ENCODE measurements at regions not wholly inside any gene's neighbourhood (a gene's known extent, or its start where the extent isn't known, plus 50 kb on each side); places are given as distances from the start of the nearest gene placed in this dataset.

DNA sequence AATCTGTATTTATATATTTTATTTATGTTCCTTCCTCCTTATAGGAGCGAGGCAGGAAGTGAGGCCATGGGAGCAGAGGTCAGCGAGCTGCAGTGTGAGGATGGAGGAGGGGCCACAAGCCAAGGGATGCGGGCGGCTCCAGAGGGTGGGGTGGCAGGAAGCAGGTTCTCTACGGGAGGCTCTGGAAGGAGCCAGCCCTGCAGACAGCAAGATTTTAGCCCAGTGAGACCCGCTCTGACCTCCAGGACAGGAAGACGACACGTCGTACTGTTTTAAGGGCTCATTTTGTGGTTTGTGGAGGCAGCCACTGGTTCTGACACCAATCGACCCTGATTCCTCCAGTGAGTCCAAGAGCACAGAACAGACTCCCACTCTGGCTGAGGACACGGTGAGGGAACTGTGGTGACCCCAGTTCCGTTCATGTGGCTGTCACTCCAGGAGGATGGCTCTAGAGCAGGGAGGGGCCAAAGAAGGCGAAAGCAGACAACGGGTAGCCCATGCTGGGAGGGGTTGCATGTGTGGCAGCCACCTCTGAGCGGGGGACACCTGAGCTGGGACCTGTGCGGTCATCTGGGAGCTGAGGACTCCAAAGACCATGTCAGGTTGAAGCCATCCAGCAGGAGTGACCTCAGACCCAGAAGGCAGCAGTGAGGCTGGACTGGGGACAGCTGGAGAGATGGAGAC, 100.1 kb upstream of the BHLHE23 start:
- in situ Hi-C loops (cut with HindIII; ENCODE audit: low pct_unique_long_range_greater_than_20kb, low sequenced_read_pairs), result no loop called here
- no peak for DNase-seq (ENCODE audit: low read depth in 1 of 2, low spot score in 1 of 2)
- no peak for TF ChIP-seq JUND (IDR thresholded peaks at IDR 0.05; ENCODE audit: low read depth)

DNA sequence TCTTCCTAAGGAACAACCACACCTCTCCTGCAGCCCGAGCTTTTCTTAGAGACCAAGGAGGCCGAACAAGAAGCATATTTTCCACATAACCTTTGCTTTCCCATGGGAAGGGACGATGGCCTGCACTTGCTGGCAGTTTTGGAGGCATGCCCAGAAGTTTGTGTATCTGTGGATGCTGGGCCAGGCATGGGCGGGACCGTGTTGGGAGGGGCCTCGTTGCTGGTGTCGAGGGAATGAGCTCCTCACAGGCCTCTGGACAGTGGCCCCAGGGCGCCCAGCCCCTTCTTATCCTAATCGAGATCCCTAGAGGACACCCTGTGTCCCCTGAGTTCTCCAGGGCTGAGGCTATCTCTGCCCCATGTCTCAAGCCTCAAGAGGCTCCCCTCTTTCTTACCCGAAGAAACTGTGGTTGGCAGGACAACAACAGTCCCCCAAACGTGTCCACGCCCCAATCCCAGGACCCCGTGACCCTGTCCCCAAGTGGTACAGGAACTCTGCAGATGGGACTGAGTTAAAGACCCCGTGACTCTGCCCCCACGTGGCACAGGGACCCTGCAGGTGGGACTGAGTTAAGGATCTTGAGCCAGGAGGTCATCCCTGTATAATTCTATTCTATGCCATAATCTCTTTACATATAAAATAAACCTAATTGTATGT, 99.5 kb upstream of the BHLHE23 start:
- TF ChIP-seq JUND (IDR thresholded peaks at IDR 0.05; ENCODE audit: low read depth), result no peak
- in situ Hi-C loops (cut with HindIII; ENCODE audit: low pct_unique_long_range_greater_than_20kb, low sequenced_read_pairs), result no loop called here
- peak in 1 of 2 experiments; percentile 51 for DNase-seq (ENCODE audit: low read depth in 1 of 2, low spot score in 1 of 2)

DNA sequence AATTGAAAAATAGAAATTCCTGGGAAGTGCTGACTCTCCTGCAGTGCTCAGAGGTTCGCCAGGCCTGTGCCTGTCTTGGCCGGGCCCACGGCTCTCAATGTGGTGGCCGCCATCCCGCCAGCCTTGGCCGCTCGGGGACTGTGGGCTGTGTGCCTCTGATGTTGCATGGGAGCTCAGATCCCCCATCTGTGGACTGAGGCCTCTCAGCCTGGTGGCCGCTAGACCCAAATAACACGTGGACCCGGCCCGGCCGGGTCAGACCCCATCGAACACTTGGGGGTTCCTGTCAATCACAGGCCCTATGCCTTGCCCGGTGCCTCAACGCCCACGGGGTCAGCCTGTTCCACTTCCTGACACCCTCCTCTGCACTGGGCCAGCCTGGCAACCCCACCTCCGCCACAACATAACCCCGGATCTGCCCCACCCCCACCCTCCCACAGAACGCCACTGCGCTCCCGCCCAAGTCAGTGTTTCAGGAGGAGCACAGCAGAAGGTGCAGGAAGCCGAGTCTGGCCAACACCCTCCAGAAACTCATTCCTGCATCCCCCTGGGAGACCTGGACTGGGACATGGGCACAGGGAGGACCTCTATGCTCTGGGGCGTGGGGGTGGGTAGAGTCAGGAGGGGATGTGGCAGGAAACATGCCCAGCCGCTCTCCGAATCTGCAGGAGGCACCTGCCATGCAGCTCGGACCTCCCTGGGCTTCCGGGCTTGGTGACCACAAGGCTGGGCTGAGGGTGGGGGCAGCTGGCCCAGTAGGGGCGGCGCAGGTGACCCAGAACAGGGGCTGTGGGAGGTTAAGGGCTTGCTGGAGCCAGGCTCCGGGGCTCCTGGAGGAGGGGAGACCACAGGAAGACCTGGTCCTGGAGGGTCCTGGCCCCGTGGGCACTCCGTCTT, 98.7 kb upstream of the BHLHE23 start:
- no peak for TF ChIP-seq JUND (IDR thresholded peaks at IDR 0.05; ENCODE audit: low read depth)
- no peak for DNase-seq (ENCODE audit: low read depth in 1 of 2, low spot score in 1 of 2)
- in situ Hi-C loops (cut with HindIII; ENCODE audit: low pct_unique_long_range_greater_than_20kb, low sequenced_read_pairs), result no loop called here

DNA sequence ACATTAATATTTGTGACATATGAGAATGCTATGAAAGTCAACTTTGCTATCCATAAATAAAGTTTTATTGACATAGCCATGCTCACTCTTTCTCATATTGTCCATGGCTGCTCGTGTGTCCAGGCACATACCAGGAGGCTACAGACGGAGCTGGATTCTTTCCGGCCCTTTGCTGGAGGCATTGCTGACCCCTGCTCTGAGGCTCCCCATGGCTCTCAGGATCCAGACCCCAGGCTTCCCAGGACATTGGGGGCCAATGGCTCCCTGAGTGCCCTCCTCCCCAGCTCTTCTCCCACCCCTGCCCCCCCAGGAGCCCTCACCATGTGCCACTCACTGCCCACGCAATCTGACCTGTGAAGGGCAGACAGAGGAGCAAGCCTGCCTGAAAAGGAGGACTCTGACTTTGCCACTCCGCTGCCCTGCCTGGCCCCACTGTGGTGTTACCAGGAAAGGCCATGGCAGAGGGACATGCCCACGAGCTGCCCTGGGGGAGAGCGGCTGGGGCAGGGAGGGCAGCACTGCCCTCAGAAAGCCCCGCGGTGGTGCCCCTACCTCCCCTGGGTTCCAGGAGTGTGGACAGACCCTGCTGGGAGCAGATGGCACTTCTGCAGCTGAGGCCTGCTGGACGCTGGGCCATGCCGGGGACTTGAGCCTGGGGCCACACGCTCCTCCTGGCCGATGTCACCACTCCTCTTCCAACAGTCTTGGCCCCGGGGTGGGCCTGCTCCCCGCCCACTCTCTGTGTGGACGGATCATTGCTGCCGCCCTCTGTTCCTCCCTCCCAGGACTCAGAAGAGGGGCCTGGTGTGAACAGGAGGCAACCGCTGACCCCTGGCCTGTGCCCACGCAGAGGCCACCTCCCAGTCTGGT, 97.8 kb upstream of the BHLHE23 start:
- no peak for TF ChIP-seq JUND (IDR thresholded peaks at IDR 0.05; ENCODE audit: low read depth)
- DNase-seq (ENCODE audit: low read depth in 1 of 2, low spot score in 1 of 2), result no peak
- in situ Hi-C loops (cut with HindIII; ENCODE audit: low pct_unique_long_range_greater_than_20kb, low sequenced_read_pairs), result no loop called here

DNA sequence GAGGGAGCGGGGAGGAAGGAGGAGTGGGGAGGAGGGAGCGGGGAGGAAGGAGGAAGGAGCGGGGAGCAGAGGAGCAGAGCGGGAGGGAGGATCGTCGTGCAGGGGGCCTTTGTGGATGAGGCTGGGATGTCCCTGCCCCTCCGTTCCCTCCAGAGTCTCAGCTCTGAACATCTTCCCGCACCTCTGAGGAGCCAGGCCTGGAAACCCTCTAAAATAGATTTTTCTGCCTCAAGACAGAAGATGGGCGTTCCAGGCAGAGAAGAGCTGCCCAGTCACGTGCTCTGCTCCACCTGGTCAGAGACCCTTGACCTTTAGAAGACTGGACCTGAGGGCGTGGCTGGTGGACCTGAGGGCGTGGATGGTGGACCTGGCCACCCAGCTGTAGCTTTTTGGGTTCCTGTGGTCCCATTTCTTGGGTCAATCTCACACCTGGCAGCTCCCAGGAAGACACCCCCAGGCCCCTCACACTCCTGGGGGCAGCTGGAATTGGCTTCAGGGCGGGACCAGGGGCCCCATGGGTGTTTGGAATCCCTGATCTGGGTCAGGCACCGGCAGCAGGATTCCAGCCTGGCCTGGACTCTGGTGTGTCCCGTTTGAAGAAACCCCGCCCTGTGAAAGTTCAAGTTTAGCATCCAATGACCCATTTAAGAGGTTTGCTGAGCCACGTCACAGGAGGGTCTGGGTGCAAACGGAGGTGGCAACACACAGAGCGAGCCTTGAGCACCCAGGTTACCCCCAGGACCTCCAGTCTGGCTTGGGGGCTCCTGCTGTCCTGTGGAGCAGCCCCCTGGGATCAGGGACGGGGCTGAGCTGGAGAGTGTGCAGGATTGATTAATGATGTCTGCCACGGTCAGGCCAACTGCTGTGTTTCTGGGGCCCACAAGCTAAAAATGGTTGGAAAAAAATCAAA, 96.9 kb upstream of the BHLHE23 start:
- TF ChIP-seq JUND (IDR thresholded peaks at IDR 0.05; ENCODE audit: low read depth), result no peak
- in situ Hi-C loops (cut with HindIII; ENCODE audit: low pct_unique_long_range_greater_than_20kb, low sequenced_read_pairs), result no loop called here
- no peak for DNase-seq (ENCODE audit: low read depth in 1 of 2, low spot score in 1 of 2)

DNA sequence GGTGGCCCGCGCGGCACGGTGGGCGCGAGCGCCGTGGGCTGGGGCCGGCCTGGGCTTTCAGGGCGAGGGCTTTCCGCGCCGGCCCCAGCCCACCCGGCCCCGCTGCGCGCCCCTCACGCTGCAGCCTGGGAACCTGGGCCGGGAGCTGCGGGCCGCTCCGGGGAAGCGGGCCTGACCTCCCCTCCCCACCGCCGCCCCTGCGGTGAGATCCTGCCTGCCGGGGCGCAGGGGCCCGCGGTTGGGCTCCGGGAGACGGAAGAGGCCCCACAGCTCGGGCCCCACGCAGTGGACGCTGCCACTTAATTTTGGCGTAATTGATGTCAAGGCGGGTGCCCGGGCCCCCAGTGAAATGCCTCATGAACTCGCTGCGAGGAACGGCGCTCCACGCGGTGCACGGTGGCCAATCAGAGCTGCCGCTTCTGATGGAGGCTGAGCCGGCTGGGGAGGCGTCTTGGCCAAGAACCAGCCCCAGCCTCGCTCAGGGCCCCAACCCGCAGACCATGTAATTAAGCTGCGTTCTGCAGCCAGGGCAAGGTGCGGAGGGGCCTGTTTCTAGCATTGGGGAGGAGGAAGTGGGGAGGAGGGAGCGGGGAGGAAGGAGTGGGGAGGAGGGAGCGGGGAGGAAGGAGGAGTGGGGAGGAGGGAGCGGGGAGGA, 96.1 kb upstream of the BHLHE23 start:
- in situ Hi-C loops (cut with HindIII; ENCODE audit: low pct_unique_long_range_greater_than_20kb, low sequenced_read_pairs), result no loop called here
- DNase-seq (ENCODE audit: low read depth in 1 of 2, low spot score in 1 of 2), result no peak
- TF ChIP-seq JUND (IDR thresholded peaks at IDR 0.05; ENCODE audit: low read depth), result no peak

DNA sequence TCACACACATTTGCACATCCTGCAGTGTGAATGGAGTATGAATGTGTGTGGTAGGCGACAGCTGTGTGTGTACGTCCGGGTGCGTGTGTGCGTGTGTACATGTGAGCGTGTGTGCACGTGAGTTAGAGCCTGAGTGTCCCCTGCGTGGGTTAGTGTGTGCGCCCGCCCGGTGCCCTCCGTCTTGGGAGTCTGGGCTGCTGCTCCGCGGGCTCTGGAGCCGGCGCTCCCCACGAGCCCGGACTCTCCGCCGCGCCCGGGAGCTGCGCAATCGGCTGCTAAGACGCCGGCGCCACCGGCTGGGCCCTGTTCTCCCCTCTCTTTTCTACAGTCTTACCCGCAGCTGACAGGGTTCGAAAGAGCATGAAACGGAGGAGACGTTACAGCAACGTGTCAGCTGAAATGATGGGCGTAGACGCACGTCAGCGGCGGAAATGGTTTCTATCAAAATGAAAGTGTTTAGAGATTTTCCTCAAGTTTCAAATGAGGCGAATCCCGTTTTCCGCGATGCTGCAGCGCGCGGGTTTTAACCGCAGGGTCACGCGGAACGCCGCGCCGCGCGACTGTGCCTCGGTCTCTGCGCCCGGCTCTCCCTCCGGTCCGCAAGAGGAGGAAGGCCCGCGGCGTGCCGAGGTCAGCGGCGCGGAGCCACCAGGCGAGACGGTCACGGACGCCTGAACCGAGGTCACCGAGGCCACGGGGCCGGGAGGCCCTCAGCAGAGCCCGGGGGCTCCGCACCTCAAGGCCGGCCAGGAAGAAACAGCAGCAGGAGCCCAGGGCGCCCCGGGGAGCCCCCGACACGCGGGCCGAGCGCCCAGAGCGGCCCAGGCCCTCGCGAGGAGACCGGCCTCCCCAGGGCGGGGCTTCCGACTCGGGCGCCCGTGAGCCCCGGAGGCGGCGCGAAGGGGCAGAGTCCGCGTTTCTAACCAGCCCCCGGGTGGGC, 95.3 kb upstream of the BHLHE23 start:
- DNase-seq (ENCODE audit: low read depth in 1 of 2, low spot score in 1 of 2), result peak; percentile 48 to 73
- TF ChIP-seq JUND (IDR thresholded peaks at IDR 0.05; ENCODE audit: low read depth), result no peak
- in situ Hi-C loops (cut with HindIII; ENCODE audit: low pct_unique_long_range_greater_than_20kb, low sequenced_read_pairs), result no loop called here

DNA sequence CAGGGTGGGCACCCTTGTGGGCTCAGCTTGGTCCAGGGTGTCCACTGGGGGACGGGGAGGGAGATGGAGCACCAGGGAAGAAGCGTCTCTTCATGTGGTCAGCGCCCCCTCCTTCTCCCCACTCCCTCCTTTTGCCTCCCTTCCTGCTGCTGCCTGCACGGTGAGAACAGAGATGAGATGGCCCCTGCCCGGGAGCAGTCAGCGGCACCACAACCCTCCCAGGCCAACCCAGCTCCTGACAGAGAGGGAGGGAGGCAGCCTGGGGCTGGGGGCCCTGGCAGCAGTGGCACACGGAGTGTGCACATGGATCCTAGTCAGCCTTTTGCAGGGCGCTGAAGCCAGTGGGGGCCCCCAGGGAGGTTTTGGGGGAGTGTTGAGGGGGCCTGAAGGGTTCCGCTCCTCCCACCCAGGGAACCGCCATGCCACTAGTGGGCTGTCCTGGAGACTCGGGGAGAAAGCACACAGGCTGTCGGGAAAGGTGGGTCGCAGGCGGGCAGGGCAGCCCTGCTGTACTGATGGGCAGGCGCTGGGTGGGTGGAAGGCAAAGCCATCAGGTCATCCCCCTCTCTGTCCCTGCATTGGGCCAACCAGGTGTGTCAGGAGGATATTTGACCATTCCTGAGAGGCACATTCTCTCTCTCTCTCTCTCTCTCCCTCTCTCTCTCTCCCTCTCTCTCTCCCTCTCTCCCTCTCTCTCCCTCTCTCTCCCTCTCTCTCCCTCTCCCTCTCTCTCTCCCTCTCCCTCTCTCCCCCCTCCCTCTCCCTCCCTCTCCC, 94.3 kb upstream of the BHLHE23 start:
- no peak for TF ChIP-seq JUND (IDR thresholded peaks at IDR 0.05; ENCODE audit: low read depth)
- DNase-seq (ENCODE audit: low read depth in 1 of 2, low spot score in 1 of 2), result no peak
- in situ Hi-C loops (cut with HindIII; ENCODE audit: low pct_unique_long_range_greater_than_20kb, low sequenced_read_pairs), result no loop called here

DNA sequence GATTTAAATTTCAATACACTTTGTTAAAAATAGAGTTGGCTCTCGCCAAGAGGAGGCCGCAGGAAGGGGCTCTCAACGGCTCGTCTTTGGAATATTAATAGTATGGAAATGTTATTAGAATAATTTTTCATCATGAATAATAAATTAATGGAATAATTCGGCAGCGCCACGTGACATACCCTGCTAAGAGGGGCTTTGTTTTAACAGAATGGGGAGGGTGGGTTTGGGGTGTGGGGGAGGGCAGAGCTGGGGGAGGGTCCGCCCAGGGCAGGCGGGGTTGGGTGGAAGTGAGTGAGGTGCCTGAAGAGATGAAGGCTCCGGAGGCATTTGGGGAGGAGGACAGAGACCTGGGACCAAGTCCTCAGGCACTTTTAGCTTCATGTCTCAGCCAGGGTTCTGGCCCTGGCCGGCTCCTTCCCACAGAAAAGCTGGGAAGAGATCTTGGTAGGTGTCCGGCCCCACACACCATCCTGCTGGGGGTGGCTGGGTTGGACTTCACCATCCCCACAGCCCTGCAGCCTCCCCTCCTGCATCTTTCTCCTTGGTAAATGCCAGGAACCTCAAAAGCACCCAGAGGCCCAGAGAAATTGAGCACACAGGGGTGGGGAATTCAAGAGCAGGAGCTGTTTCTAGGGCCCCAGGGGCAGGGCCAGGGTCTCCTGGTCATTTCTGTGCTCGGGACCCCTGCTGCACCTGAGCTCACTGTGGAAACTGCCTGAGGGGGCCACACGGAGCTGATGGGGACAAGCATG, 93.6 kb upstream of the BHLHE23 start:
- no peak for TF ChIP-seq JUND (IDR thresholded peaks at IDR 0.05; ENCODE audit: low read depth)
- in situ Hi-C loops (cut with HindIII; ENCODE audit: low pct_unique_long_range_greater_than_20kb, low sequenced_read_pairs), result no loop called here
- DNase-seq (ENCODE audit: low read depth in 1 of 2, low spot score in 1 of 2), result no peak
